ENCODE measurements at regions not wholly inside any gene's neighbourhood (a gene's known extent, or its start where the extent isn't known, plus 50 kb on each side); places are given as distances from the start of the nearest gene placed in this dataset.

- Histone ChIP-seq H2BK120ac (ENCODE audit: low read depth, low read length) (no peak overlapping the region), H2BK15ac (ENCODE audit: low read depth, poor library complexity, severe bottlenecking) (no peak overlapping the region), H3K14ac (ENCODE audit: low read length in 2 of 2) (no peak overlapping the region), H3K27ac (ENCODE audit: low read length, poor library complexity, severe bottlenecking) (no peak overlapping the region), H2AK5ac (ENCODE audit: low read length, severe bottlenecking) (no peak overlapping the region), H4K8ac (ENCODE audit: low read length) (no peak overlapping the region), H3K79me1 (replicated peaks; ENCODE audit: low read length, poor library complexity, severe bottlenecking) (no peaks in the 10 kb centered on the region), H3K4ac (ENCODE audit: low read depth in 1 of 2, low read length in 2 of 2) (no peak overlapping the region), H3K4me2 (ENCODE audit: low read length, poor library complexity, severe bottlenecking) (no peak overlapping the region), H2BK12ac (ENCODE audit: low read length in 2 of 2) (no peak overlapping the region), H3K4me3 (ENCODE audit: insufficient read depth in 1 of 2, low read depth in 1 of 2, low read length in 2 of 2) (no peak overlapping the region), H3K27me3 (ENCODE audit: control insufficient read depth in 1 of 2, insufficient read depth in 1 of 2, low read length in 2 of 2) (peaks cover 0 to 7% of the 10 kb centered on the region in 2 experiments), H3K9ac (ENCODE audit: low read length) (no peak overlapping the region), H3K4me1 (ENCODE audit: control insufficient read depth, insufficient read depth, low read depth, low read length) (peaks cover 3% of the 10 kb centered on the region), H3K36me3 (ENCODE audit: control insufficient read depth in 1 of 2, insufficient read depth in 2 of 2, low read depth in 1 of 2, low read length in 2 of 2) (no peaks in the 10 kb centered on the region), H3K23ac (ENCODE audit: low read length in 2 of 2) (no peak overlapping the region), H3K9me3 (ENCODE audit: control insufficient read depth, low read length) (peaks cover 4% of the 10 kb centered on the region), H3K18ac (ENCODE audit: low read depth in 1 of 2, low read length in 2 of 2) (no peak overlapping the region), H2BK5ac (ENCODE audit: low read depth, low read length, poor library complexity, severe bottlenecking) (no peak overlapping the region), H2AFZ (ENCODE audit: low read depth, low read length) (no peak overlapping the region), H4K91ac (ENCODE audit: low read length) (no peak overlapping the region)
- WGBS: 10% methylated on average over 1 of the region's 4 CpGs
- DNase-seq: no peak
Observed at GRCh38 chr7:45992826-45993225, 71.8 kb upstream of the IGFBP3 start.

GRCh38 chr7:45990276-45990675 is 69.2 kb upstream of the IGFBP3 start:
- H3K27me3 ChIP-seq (ENCODE audit: control insufficient read depth in 1 of 2, insufficient read depth in 1 of 2, low read length in 2 of 2): peaks cover 0 to 7% of the 10 kb centered on the region in 2 experiments
- H3K4me1 ChIP-seq (ENCODE audit: control insufficient read depth, insufficient read depth, low read depth, low read length): peaks cover 7% of the 10 kb centered on the region
- H4K91ac ChIP-seq (ENCODE audit: low read length): no peak overlapping the region
- H3K9me3 ChIP-seq (ENCODE audit: control insufficient read depth, low read length): no peaks in the 10 kb centered on the region
- no peaks in the 10 kb centered on the region for H3K79me1 ChIP-seq (replicated peaks; ENCODE audit: low read length, poor library complexity, severe bottlenecking)
- no peak overlapping the region for H3K9ac ChIP-seq (ENCODE audit: low read length)
- peaks cover 0 to 3% of the 10 kb centered on the region in 2 experiments for H3K36me3 ChIP-seq (ENCODE audit: control insufficient read depth in 1 of 2, insufficient read depth in 2 of 2, low read depth in 1 of 2, low read length in 2 of 2)
- no peak overlapping the region for H4K8ac ChIP-seq (ENCODE audit: low read length)
- H2BK5ac ChIP-seq (ENCODE audit: low read depth, low read length, poor library complexity, severe bottlenecking): no peak overlapping the region
- no peak overlapping the region for H3K23ac ChIP-seq (ENCODE audit: low read length in 2 of 2)
- H3K27ac ChIP-seq (ENCODE audit: low read length, poor library complexity, severe bottlenecking): no peak overlapping the region
- H2AK5ac ChIP-seq (ENCODE audit: low read length, severe bottlenecking): no peak overlapping the region
- H3K18ac ChIP-seq (ENCODE audit: low read depth in 1 of 2, low read length in 2 of 2): peak overlapping the region in 1 of 2 experiments; percentile 16
- no peak overlapping the region for H3K4me3 ChIP-seq (ENCODE audit: insufficient read depth in 1 of 2, low read depth in 1 of 2, low read length in 2 of 2)
- H2BK15ac ChIP-seq (ENCODE audit: low read depth, poor library complexity, severe bottlenecking): no peak overlapping the region
- DNase-seq: no peak
- H2BK12ac ChIP-seq (ENCODE audit: low read length in 2 of 2): peak overlapping the region in 1 of 2 experiments; percentile 7
- H3K14ac ChIP-seq (ENCODE audit: low read length in 2 of 2): no peak overlapping the region
- no peak overlapping the region for H3K4me2 ChIP-seq (ENCODE audit: low read length, poor library complexity, severe bottlenecking)
- no peak overlapping the region for H2BK120ac ChIP-seq (ENCODE audit: low read depth, low read length)
- no peak overlapping the region for H2AFZ ChIP-seq (ENCODE audit: low read depth, low read length)
- WGBS: 93% methylated on average over 3 of the region's 3 CpGs
- no peak overlapping the region for H3K4ac ChIP-seq (ENCODE audit: low read depth in 1 of 2, low read length in 2 of 2)

- H4K8ac ChIP-seq (ENCODE audit: low read length): no peak overlapping the region
- 86% methylated on average over 9 of the region's 9 CpGs for WGBS
- no peak overlapping the region for H3K4me2 ChIP-seq (ENCODE audit: low read length, poor library complexity, severe bottlenecking)
- no peaks in the 10 kb centered on the region for H3K9me3 ChIP-seq (ENCODE audit: control insufficient read depth, low read length)
- peaks cover 0 to 3% of the 10 kb centered on the region in 2 experiments for H3K36me3 ChIP-seq (ENCODE audit: control insufficient read depth in 1 of 2, insufficient read depth in 2 of 2, low read depth in 1 of 2, low read length in 2 of 2)
- H3K4me1 ChIP-seq (ENCODE audit: control insufficient read depth, insufficient read depth, low read depth, low read length): peaks cover 7% of the 10 kb centered on the region
- H3K4me3 ChIP-seq (ENCODE audit: insufficient read depth in 1 of 2, low read depth in 1 of 2, low read length in 2 of 2): no peak overlapping the region
- peaks cover 0 to 9% of the 10 kb centered on the region in 2 experiments for H3K27me3 ChIP-seq (ENCODE audit: control insufficient read depth in 1 of 2, insufficient read depth in 1 of 2, low read length in 2 of 2)
- H3K14ac ChIP-seq (ENCODE audit: low read length in 2 of 2): peak overlapping the region in 1 of 2 experiments; percentile 81
- no peak overlapping the region for H4K91ac ChIP-seq (ENCODE audit: low read length)
- no peak overlapping the region for H2BK15ac ChIP-seq (ENCODE audit: low read depth, poor library complexity, severe bottlenecking)
- H2BK5ac ChIP-seq (ENCODE audit: low read depth, low read length, poor library complexity, severe bottlenecking): no peak overlapping the region
- H3K23ac ChIP-seq (ENCODE audit: low read length in 2 of 2): peak overlapping the region in 1 of 2 experiments; percentile 54
- H2AFZ ChIP-seq (ENCODE audit: low read depth, low read length): no peak overlapping the region
- H3K4ac ChIP-seq (ENCODE audit: low read depth in 1 of 2, low read length in 2 of 2): no peak overlapping the region
- no peak overlapping the region for H2BK120ac ChIP-seq (ENCODE audit: low read depth, low read length)
- H3K79me1 ChIP-seq (replicated peaks; ENCODE audit: low read length, poor library complexity, severe bottlenecking): no peaks in the 10 kb centered on the region
- H3K27ac ChIP-seq (ENCODE audit: low read length, poor library complexity, severe bottlenecking): no peak overlapping the region
- no peak overlapping the region for H3K9ac ChIP-seq (ENCODE audit: low read length)
- no peak for DNase-seq
- H3K18ac ChIP-seq (ENCODE audit: low read depth in 1 of 2, low read length in 2 of 2): peak overlapping the region in 1 of 2 experiments; percentile 9
- peak overlapping the region in 1 of 2 experiments; percentile 51 for H2BK12ac ChIP-seq (ENCODE audit: low read length in 2 of 2)
- no peak overlapping the region for H2AK5ac ChIP-seq (ENCODE audit: low read length, severe bottlenecking)
Observed at GRCh38 chr7:45988405-45989057, 67.5 kb upstream of the IGFBP3 start.

DNA sequence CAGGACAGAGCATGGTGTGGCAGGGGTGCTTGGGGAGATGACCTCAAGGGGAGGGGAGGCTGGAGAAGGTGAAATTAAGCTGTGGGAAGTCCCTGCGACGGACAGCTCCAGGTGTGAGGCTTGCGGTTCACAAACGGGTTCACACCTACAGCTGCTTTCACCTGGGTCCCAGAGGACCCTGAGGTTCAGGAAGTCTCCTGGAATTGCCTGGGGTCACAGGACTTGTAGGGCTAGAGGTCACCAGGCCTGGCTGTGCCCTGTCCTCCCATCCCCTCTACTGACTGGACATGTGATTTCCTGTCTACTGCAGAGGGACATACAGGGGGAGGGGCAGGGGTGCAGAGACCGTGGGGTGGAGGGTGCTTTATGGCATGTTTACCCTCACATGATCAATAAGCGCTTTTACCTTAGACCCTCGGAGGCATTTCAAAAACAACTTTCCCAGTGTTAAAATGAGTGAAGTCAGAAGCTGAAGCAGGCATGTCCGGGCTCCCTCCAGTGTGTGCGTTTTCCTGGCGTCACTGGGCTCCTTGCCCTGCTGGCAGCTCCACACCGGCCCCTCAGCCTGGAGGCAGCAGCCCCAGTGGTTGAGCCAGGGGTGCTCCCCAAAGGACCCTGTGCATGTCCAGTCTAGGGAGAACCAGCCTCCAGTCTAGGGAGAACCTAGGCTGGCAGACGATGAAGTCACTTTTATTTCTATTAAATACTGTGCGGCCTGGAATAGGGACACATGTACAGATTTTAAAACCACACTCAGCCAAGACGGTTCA is 66.6 kb upstream of the IGFBP3 start:
- no peak overlapping the region for H2AK5ac ChIP-seq (ENCODE audit: low read length, severe bottlenecking)
- H4K91ac ChIP-seq (ENCODE audit: low read length): no peak overlapping the region
- no peak overlapping the region for H3K9ac ChIP-seq (ENCODE audit: low read length)
- H3K9me3 ChIP-seq (ENCODE audit: control insufficient read depth, low read length): no peaks in the 10 kb centered on the region
- DNase-seq: no peak
- no peak overlapping the region for H3K23ac ChIP-seq (ENCODE audit: low read length in 2 of 2)
- no peak overlapping the region for H3K14ac ChIP-seq (ENCODE audit: low read length in 2 of 2)
- H3K4ac ChIP-seq (ENCODE audit: low read depth in 1 of 2, low read length in 2 of 2): no peak overlapping the region
- no peak overlapping the region for H2BK15ac ChIP-seq (ENCODE audit: low read depth, poor library complexity, severe bottlenecking)
- H3K4me3 ChIP-seq (ENCODE audit: insufficient read depth in 1 of 2, low read depth in 1 of 2, low read length in 2 of 2): no peak overlapping the region
- peaks cover 0 to 9% of the 10 kb centered on the region in 2 experiments for H3K27me3 ChIP-seq (ENCODE audit: control insufficient read depth in 1 of 2, insufficient read depth in 1 of 2, low read length in 2 of 2)
- peaks cover 0 to 3% of the 10 kb centered on the region in 2 experiments for H3K36me3 ChIP-seq (ENCODE audit: control insufficient read depth in 1 of 2, insufficient read depth in 2 of 2, low read depth in 1 of 2, low read length in 2 of 2)
- no peak overlapping the region for H3K4me2 ChIP-seq (ENCODE audit: low read length, poor library complexity, severe bottlenecking)
- H2BK5ac ChIP-seq (ENCODE audit: low read depth, low read length, poor library complexity, severe bottlenecking): no peak overlapping the region
- 83% methylated on average over 14 of the region's 14 CpGs for WGBS
- peaks cover 7% of the 10 kb centered on the region for H3K4me1 ChIP-seq (ENCODE audit: control insufficient read depth, insufficient read depth, low read depth, low read length)
- H3K79me1 ChIP-seq (replicated peaks; ENCODE audit: low read length, poor library complexity, severe bottlenecking): no peaks in the 10 kb centered on the region
- H3K18ac ChIP-seq (ENCODE audit: low read depth in 1 of 2, low read length in 2 of 2): peak overlapping the region in 1 of 2 experiments; percentile 59
- no peak overlapping the region for H2AFZ ChIP-seq (ENCODE audit: low read depth, low read length)
- H3K27ac ChIP-seq (ENCODE audit: low read length, poor library complexity, severe bottlenecking): no peak overlapping the region
- H2BK120ac ChIP-seq (ENCODE audit: low read depth, low read length): no peak overlapping the region
- no peak overlapping the region for H4K8ac ChIP-seq (ENCODE audit: low read length)
- H2BK12ac ChIP-seq (ENCODE audit: low read length in 2 of 2): peak overlapping the region in 1 of 2 experiments; percentile 74

Measured in mesenchymal stem cell (in vitro differentiated cells and primary cell).